IMR-90 (cell line): ENCODE measurements at regions not wholly inside any gene's neighbourhood (a gene's known extent, or its start where the extent isn't known, plus 50 kb on each side); places are given as distances from the start of the nearest gene placed in this dataset.
A peak's percentile ranks its signal among the peaks of the same experiment; 100 is the strongest.

Experiments
- ATAC-seq: fragments of 200-7000 bp; cut with Tn5 transposase; 2 replicates; pipeline ENCODE4 v1.9.1; 2020; ENCODE audit warnings: low read depth, mild to moderate bottlenecking, moderate library complexity
- BruUV-seq: library from RNA; stranded (reverse); fragments of 400-500 nt; replicated peaks from 2 replicates; lab custom pipeline; 2021; lab: Mats Ljungman, UMichigan
- CTCF ChIA-PET: fragments of 300-600 bp; formaldehyde crosslinking; extraction: SDS; loops from one replicate; lab custom pipeline; 2021; ENCODE audit warnings: antibody characterized with exemption; lab: Yijun Ruan, JAX
- POLR2A ChIA-PET: fragments of 300-600 bp; sonication (Branson Sonifier 250); formaldehyde crosslinking; loops from one replicate; lab custom pipeline; 2022; ENCODE audit warnings: antibody characterized with exemption; ENCODE audit not compliant: unreplicated experiment; lab: Charles Lee
- DNase-seq: peaks from one replicate; pipeline ENCODE4 v3.0.0; 2013
- H2AFZ ChIP-seq: replicated peaks from 2 replicates; pipeline ENCODE3; 2013; ENCODE audit warnings: low read length, mild to moderate bottlenecking; ENCODE audit not compliant: poor library complexity
- H2AK5ac ChIP-seq: 2 replicates; pipeline ENCODE4 v1.6.1; 2013; ENCODE audit warnings: low read depth, low read length, inconsistent platforms
- H2AK9ac ChIP-seq: replicated peaks from 2 replicates; pipeline ENCODE3; 2013; ENCODE audit warnings: mild to moderate bottlenecking, low read depth, low read length, moderate library complexity; ENCODE audit not compliant: poor library complexity
- H2BK120ac ChIP-seq: 2 replicates; pipeline ENCODE4 v1.6.1; 2013; ENCODE audit warnings: low read depth, low read length, inconsistent platforms
- H2BK15ac ChIP-seq: 3 replicates; pipeline ENCODE4 v1.6.1; 2013; ENCODE audit warnings: low read depth, low read length, inconsistent platforms
- H2BK20ac ChIP-seq: 2 replicates; pipeline ENCODE4 v1.6.1; 2013; ENCODE audit warnings: low read depth, mild to moderate bottlenecking, inconsistent platforms, low read length, moderate library complexity
- H2BK5ac ChIP-seq: 2 replicates; pipeline ENCODE4 v1.6.1; 2013; ENCODE audit warnings: mild to moderate bottlenecking, low read depth, low read length, inconsistent platforms; ENCODE audit not compliant: poor library complexity, severe bottlenecking
- H3K14ac ChIP-seq: replicated peaks from 2 replicates; pipeline ENCODE4 v1.6.1; 2013; ENCODE audit warnings: low read depth, low read length, inconsistent platforms
- H3K18ac ChIP-seq: 2 replicates; pipeline ENCODE4 v1.6.1; 2013; ENCODE audit warnings: low read depth, low read length, control low read depth
- H3K23ac ChIP-seq: 2 replicates; pipeline ENCODE4 v1.6.1; 2013; ENCODE audit warnings: low read depth, low read length, inconsistent platforms
- H3K27ac ChIP-seq: 2 replicates; pipeline ENCODE4 v1.5.1; 2013; ENCODE audit warnings: mild to moderate bottlenecking, control low read depth, low read length; ENCODE audit not compliant: insufficient read depth
- H3K27me3 ChIP-seq: 2 replicates; pipeline ENCODE4 v1.6.1; 2013; ENCODE audit warnings: low read length; ENCODE audit not compliant: control insufficient read depth, insufficient read depth
- H3K36me3 ChIP-seq: 2 replicates; pipeline ENCODE4 v1.6.1; 2013; ENCODE audit warnings: low read length, mixed read lengths; ENCODE audit not compliant: control insufficient read depth, insufficient read depth
- H3K4ac ChIP-seq: 2 replicates; pipeline ENCODE4 v1.6.1; 2013; ENCODE audit warnings: low read depth, low read length, inconsistent platforms
- H3K4me1 ChIP-seq: 2 replicates; pipeline ENCODE4 v1.6.1; 2013; ENCODE audit warnings: low read length, mixed read lengths; ENCODE audit not compliant: control insufficient read depth, insufficient read depth
- H3K4me2 ChIP-seq: 2 replicates; pipeline ENCODE4 v1.6.1; 2013; ENCODE audit warnings: low read depth, mild to moderate bottlenecking, control low read depth, low read length, moderate library complexity
- H3K4me3 ChIP-seq: 2 replicates; pipeline ENCODE4 v1.5.1; 2013; ENCODE audit warnings: low read depth, mild to moderate bottlenecking, control low read depth, low read length, moderate library complexity; ENCODE audit not compliant: insufficient read depth
- H3K56ac ChIP-seq: 2 replicates; pipeline ENCODE4 v1.6.1; 2013; ENCODE audit warnings: low read length, inconsistent platforms; ENCODE audit not compliant: insufficient read depth; ENCODE audit errors: extremely low read depth
- H3K79me1 ChIP-seq, 2 experiments: 2 replicates each; pipeline ENCODE4 v1.6.1; 2013; ENCODE audit warnings: low read length in 2 of 2, inconsistent platforms in 1 of 2, low read depth in 1 of 2
- H3K9ac ChIP-seq: 2 replicates; pipeline ENCODE4 v1.6.1; 2013; ENCODE audit warnings: low read depth, low read length, control low read depth
- H3K9me1 ChIP-seq: 2 replicates; pipeline ENCODE4 v1.6.1; 2013; ENCODE audit warnings: low read length, inconsistent platforms; ENCODE audit not compliant: insufficient read depth
- H3K9me3 ChIP-seq: 2 replicates; pipeline ENCODE4 v1.6.1; 2013; ENCODE audit warnings: low read length; ENCODE audit not compliant: control insufficient read depth, insufficient read depth
- H4K20me1 ChIP-seq: 2 replicates; pipeline ENCODE4 v1.6.1; 2013; ENCODE audit warnings: low read length, inconsistent platforms; ENCODE audit not compliant: insufficient read depth
- H4K5ac ChIP-seq: 2 replicates; pipeline ENCODE4 v1.6.1; 2013; ENCODE audit warnings: mild to moderate bottlenecking, low read depth, low read length, control low read depth
- H4K8ac ChIP-seq, 2 experiments: 2 replicates each; pipeline ENCODE4 v1.6.1; 2013; ENCODE audit warnings: low read depth in 2 of 2, low read length in 2 of 2, control low read depth in 1 of 2, inconsistent platforms in 1 of 2
- H4K91ac ChIP-seq: 2 replicates; pipeline ENCODE4 v1.6.1; 2013; ENCODE audit warnings: low read depth, low read length, inconsistent platforms; ENCODE audit not compliant: insufficient read depth
- BHLHE40 ChIP-seq: fragments of 150-350 bp; IDR thresholded peaks from 2 replicates; pipeline ENCODE4 v1.6.1; 2016; ENCODE audit warnings: mild to moderate bottlenecking, low read depth, low read length
- CEBPB ChIP-seq: IDR thresholded peaks from 2 replicates; pipeline ENCODE4 v1.6.1; 2012; ENCODE audit warnings: low read depth, low read length, improper control_type of control experiment
- CHD1 ChIP-seq: IDR thresholded peaks from 2 replicates; pipeline ENCODE4 v1.6.1; 2012; ENCODE audit warnings: low read depth, low read length, improper control_type of control experiment
- CTCF ChIP-seq: conservative IDR thresholded peaks from 2 replicates; pipeline ENCODE4 v1.5.1; 2012; ENCODE audit warnings: mild to moderate bottlenecking, low read depth, low read length, improper control_type of control experiment
- MAZ ChIP-seq: IDR thresholded peaks from 2 replicates; pipeline ENCODE4 v1.6.1; 2012; ENCODE audit warnings: low read depth, mild to moderate bottlenecking, low read length, improper control_type of control experiment, moderate library complexity, borderline replicate concordance
- MXI1 ChIP-seq: IDR thresholded peaks from 2 replicates; pipeline ENCODE4 v1.6.1; 2012; ENCODE audit warnings: low read depth, mild to moderate bottlenecking, low read length, moderate library complexity, borderline replicate concordance
- POLR2A ChIP-seq: IDR thresholded peaks from 2 replicates; pipeline ENCODE4 v1.6.1; 2012; ENCODE audit warnings: mild to moderate bottlenecking, low read depth, low read length
- RAD21 ChIP-seq: IDR thresholded peaks from 2 replicates; pipeline ENCODE4 v1.6.1; 2012; ENCODE audit warnings: low read length, improper control_type of control experiment
- RCOR1 ChIP-seq: IDR thresholded peaks from 2 replicates; pipeline ENCODE4 v1.6.1; 2012; ENCODE audit warnings: mild to moderate bottlenecking, low read length, improper control_type of control experiment; ENCODE audit not compliant: insufficient replicate concordance
- WGBS, 2 experiments: methylation state at CpG; one replicate each; pipeline versions ENCODE4 v1.1.5 to v1.1.7; 2013; ENCODE audit warnings: missing lambda C conversion rate in 2 of 2; ENCODE audit not compliant: insufficient read length in 1 of 2; ENCODE audit errors: extremely low coverage in 2 of 2; 5-methylcytosine and 5-hydroxymethylcytosine counted together
- dilution Hi-C: fragments of 300-500 bp; cut with HindIII; formaldehyde crosslinking; loops from one replicate; pipeline ENCODE4 v1.14.3; 2018; ENCODE audit warnings: low sequenced_read_pairs; ENCODE audit not compliant: unreplicated experiment
- in situ Hi-C: fragments of 300-500 bp; cut with MboI; formaldehyde crosslinking; loops from 3 replicates; pipeline ENCODE4 v1.14.3; 2019; ENCODE audit warnings: low sequenced_read_pairs, inconsistent platforms, mixed read lengths
- intact Hi-C: fragments of 100-400 bp; cut with micrococcal nuclease; formaldehyde crosslinking; loops from 2 replicates; pipeline ENCODE4 v1.10.0; 2022

DNA sequence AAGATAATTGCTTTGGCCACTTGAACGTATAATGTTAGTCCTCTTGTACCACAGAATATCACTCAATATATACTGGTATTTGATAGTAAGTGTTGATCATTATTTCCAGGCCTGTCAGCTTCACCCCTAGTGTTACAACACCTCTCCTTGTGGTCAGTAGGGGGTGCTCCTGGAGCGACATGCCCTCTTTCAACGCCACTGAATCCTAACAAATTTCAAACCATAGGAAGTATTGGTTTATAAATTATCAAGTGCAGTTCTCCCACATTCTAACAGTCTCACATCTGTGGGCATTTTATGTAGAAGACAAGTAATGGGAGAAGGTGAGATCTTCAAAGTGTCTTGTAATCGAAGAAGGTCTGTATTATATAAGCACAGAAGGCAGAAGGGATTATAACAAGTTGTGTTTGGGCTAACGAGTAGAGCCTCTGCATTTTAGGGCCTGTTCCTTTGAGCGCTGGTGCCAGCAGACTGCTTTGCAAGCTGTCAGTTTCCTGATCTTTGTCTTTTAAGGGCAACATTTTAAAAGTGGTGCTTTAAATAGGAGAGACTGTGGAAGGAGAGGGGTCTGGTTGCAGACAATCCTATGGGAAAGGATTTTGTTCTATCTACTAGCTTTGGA, 57.1 kb upstream of the CEP162 start:
- Histone ChIP-seq H4K8ac (no peak overlapping the region), H3K9me1 (no peaks in the 10 kb centered on the region), H3K18ac (no peak overlapping the region), H3K4ac (no peak overlapping the region), H3K79me1 (no peaks in the 10 kb centered on the region), H3K9ac (no peak overlapping the region), H2BK15ac (no peak overlapping the region), H4K91ac (no peak overlapping the region), H3K4me1 (no peaks in the 10 kb centered on the region), H3K27ac (no peak overlapping the region), H3K9me3 (no peaks in the 10 kb centered on the region), H2BK5ac (no peak overlapping the region), H3K36me3 (no peaks in the 10 kb centered on the region), H3K14ac (no peak overlapping the region), H2BK120ac (no peak overlapping the region), H4K5ac (no peak overlapping the region), H2BK20ac (no peak overlapping the region), H3K56ac (no peak overlapping the region), H3K4me3 (no peak overlapping the region), H2AK5ac (no peak overlapping the region), H3K27me3 (no peaks in the 10 kb centered on the region), H2AK9ac (no peak overlapping the region), H3K4me2 (no peak overlapping the region), H3K23ac (no peak overlapping the region), H4K20me1 (no peaks in the 10 kb centered on the region), H2AFZ (no peak overlapping the region)
- dilution Hi-C loops (no loop called here), intact Hi-C loops (loop anchor here (2.0 kb wide), 1 partner anchor 1038 kb away; no protein-coding TSS in a partner anchor), in situ Hi-C loops (no loop called here)
- no CpG with 5 or more reads among the region's 6 CpGs for WGBS, 2 experiments
- ChIA-PET CTCF (no interaction called here), POLR2A (no interaction called here)
- TF ChIP-seq BHLHE40, result no peak
- TF ChIP-seq CTCF, result peak; percentile 34
- TF ChIP-seq CHD1, result no peak
- peak; percentile 44 for TF ChIP-seq RAD21
- TF ChIP-seq RCOR1, result no peak
- no peak for TF ChIP-seq POLR2A
- no peak for TF ChIP-seq CEBPB
- no peak for TF ChIP-seq MAZ
- no peak for TF ChIP-seq MXI1
- BruUV-seq, result no TSS peak
- ATAC-seq (peak; percentile 29; the same call in 1 of the 2 replicates), DNase-seq (peak; percentile 2)
